IMR-90 (cell line): ENCODE measurements at regions not wholly inside any gene's neighbourhood (a gene's known extent, or its start where the extent isn't known, plus 50 kb on each side); places are given as distances from the start of the nearest gene placed in this dataset.

Experiments
- ATAC-seq: fragments of 200-7000 bp; cut with Tn5 transposase; 2 replicates; pipeline ENCODE4 v1.9.1; 2020; ENCODE audit warnings: low read depth, mild to moderate bottlenecking, moderate library complexity
- BruUV-seq: library from RNA; stranded (reverse); fragments of 400-500 nt; replicated peaks from 2 replicates; lab custom pipeline; 2021; lab: Mats Ljungman, UMichigan
- CTCF ChIA-PET: fragments of 300-600 bp; formaldehyde crosslinking; extraction: SDS; loops from one replicate; lab custom pipeline; 2021; ENCODE audit warnings: antibody characterized with exemption; lab: Yijun Ruan, JAX
- POLR2A ChIA-PET: fragments of 300-600 bp; sonication (Branson Sonifier 250); formaldehyde crosslinking; loops from one replicate; lab custom pipeline; 2022; ENCODE audit warnings: antibody characterized with exemption; ENCODE audit not compliant: unreplicated experiment; lab: Charles Lee
- DNase-seq: peaks from one replicate; pipeline ENCODE4 v3.0.0; 2013
- H2AFZ ChIP-seq: replicated peaks from 2 replicates; pipeline ENCODE3; 2013; ENCODE audit warnings: low read length, mild to moderate bottlenecking; ENCODE audit not compliant: poor library complexity
- H2AK5ac ChIP-seq: 2 replicates; pipeline ENCODE4 v1.6.1; 2013; ENCODE audit warnings: low read depth, low read length, inconsistent platforms
- H2AK9ac ChIP-seq: replicated peaks from 2 replicates; pipeline ENCODE3; 2013; ENCODE audit warnings: mild to moderate bottlenecking, low read depth, low read length, moderate library complexity; ENCODE audit not compliant: poor library complexity
- H2BK120ac ChIP-seq: 2 replicates; pipeline ENCODE4 v1.6.1; 2013; ENCODE audit warnings: low read depth, low read length, inconsistent platforms
- H2BK15ac ChIP-seq: 3 replicates; pipeline ENCODE4 v1.6.1; 2013; ENCODE audit warnings: low read depth, low read length, inconsistent platforms
- H2BK20ac ChIP-seq: 2 replicates; pipeline ENCODE4 v1.6.1; 2013; ENCODE audit warnings: low read depth, mild to moderate bottlenecking, inconsistent platforms, low read length, moderate library complexity
- H2BK5ac ChIP-seq: 2 replicates; pipeline ENCODE4 v1.6.1; 2013; ENCODE audit warnings: mild to moderate bottlenecking, low read depth, low read length, inconsistent platforms; ENCODE audit not compliant: poor library complexity, severe bottlenecking
- H3K14ac ChIP-seq: replicated peaks from 2 replicates; pipeline ENCODE4 v1.6.1; 2013; ENCODE audit warnings: low read depth, low read length, inconsistent platforms
- H3K18ac ChIP-seq: 2 replicates; pipeline ENCODE4 v1.6.1; 2013; ENCODE audit warnings: low read depth, low read length, control low read depth
- H3K23ac ChIP-seq: 2 replicates; pipeline ENCODE4 v1.6.1; 2013; ENCODE audit warnings: low read depth, low read length, inconsistent platforms
- H3K27ac ChIP-seq: 2 replicates; pipeline ENCODE4 v1.5.1; 2013; ENCODE audit warnings: mild to moderate bottlenecking, control low read depth, low read length; ENCODE audit not compliant: insufficient read depth
- H3K27me3 ChIP-seq: 2 replicates; pipeline ENCODE4 v1.6.1; 2013; ENCODE audit warnings: low read length; ENCODE audit not compliant: control insufficient read depth, insufficient read depth
- H3K36me3 ChIP-seq: 2 replicates; pipeline ENCODE4 v1.6.1; 2013; ENCODE audit warnings: low read length, mixed read lengths; ENCODE audit not compliant: control insufficient read depth, insufficient read depth
- H3K4ac ChIP-seq: 2 replicates; pipeline ENCODE4 v1.6.1; 2013; ENCODE audit warnings: low read depth, low read length, inconsistent platforms
- H3K4me1 ChIP-seq: 2 replicates; pipeline ENCODE4 v1.6.1; 2013; ENCODE audit warnings: low read length, mixed read lengths; ENCODE audit not compliant: control insufficient read depth, insufficient read depth
- H3K4me2 ChIP-seq: 2 replicates; pipeline ENCODE4 v1.6.1; 2013; ENCODE audit warnings: low read depth, mild to moderate bottlenecking, control low read depth, low read length, moderate library complexity
- H3K4me3 ChIP-seq: 2 replicates; pipeline ENCODE4 v1.5.1; 2013; ENCODE audit warnings: low read depth, mild to moderate bottlenecking, control low read depth, low read length, moderate library complexity; ENCODE audit not compliant: insufficient read depth
- H3K56ac ChIP-seq: 2 replicates; pipeline ENCODE4 v1.6.1; 2013; ENCODE audit warnings: low read length, inconsistent platforms; ENCODE audit not compliant: insufficient read depth; ENCODE audit errors: extremely low read depth
- H3K79me1 ChIP-seq, 2 experiments: 2 replicates each; pipeline ENCODE4 v1.6.1; 2013; ENCODE audit warnings: low read length in 2 of 2, inconsistent platforms in 1 of 2, low read depth in 1 of 2
- H3K9ac ChIP-seq: 2 replicates; pipeline ENCODE4 v1.6.1; 2013; ENCODE audit warnings: low read depth, low read length, control low read depth
- H3K9me1 ChIP-seq: 2 replicates; pipeline ENCODE4 v1.6.1; 2013; ENCODE audit warnings: low read length, inconsistent platforms; ENCODE audit not compliant: insufficient read depth
- H3K9me3 ChIP-seq: 2 replicates; pipeline ENCODE4 v1.6.1; 2013; ENCODE audit warnings: low read length; ENCODE audit not compliant: control insufficient read depth, insufficient read depth
- H4K20me1 ChIP-seq: 2 replicates; pipeline ENCODE4 v1.6.1; 2013; ENCODE audit warnings: low read length, inconsistent platforms; ENCODE audit not compliant: insufficient read depth
- H4K5ac ChIP-seq: 2 replicates; pipeline ENCODE4 v1.6.1; 2013; ENCODE audit warnings: mild to moderate bottlenecking, low read depth, low read length, control low read depth
- H4K8ac ChIP-seq, 2 experiments: 2 replicates each; pipeline ENCODE4 v1.6.1; 2013; ENCODE audit warnings: low read depth in 2 of 2, low read length in 2 of 2, control low read depth in 1 of 2, inconsistent platforms in 1 of 2
- H4K91ac ChIP-seq: 2 replicates; pipeline ENCODE4 v1.6.1; 2013; ENCODE audit warnings: low read depth, low read length, inconsistent platforms; ENCODE audit not compliant: insufficient read depth
- CEBPB ChIP-seq: IDR thresholded peaks from 2 replicates; pipeline ENCODE4 v1.6.1; 2012; ENCODE audit warnings: low read depth, low read length, improper control_type of control experiment
- CHD1 ChIP-seq: IDR thresholded peaks from 2 replicates; pipeline ENCODE4 v1.6.1; 2012; ENCODE audit warnings: low read depth, low read length, improper control_type of control experiment
- CTCF ChIP-seq: conservative IDR thresholded peaks from 2 replicates; pipeline ENCODE4 v1.5.1; 2012; ENCODE audit warnings: mild to moderate bottlenecking, low read depth, low read length, improper control_type of control experiment
- ELK1 ChIP-seq: fragments of 150-350 bp; IDR thresholded peaks from 2 replicates; pipeline ENCODE4 v1.6.1; 2016; ENCODE audit warnings: low read depth, mild to moderate bottlenecking, low read length, moderate library complexity, borderline replicate concordance
- MAZ ChIP-seq: IDR thresholded peaks from 2 replicates; pipeline ENCODE4 v1.6.1; 2012; ENCODE audit warnings: low read depth, mild to moderate bottlenecking, low read length, improper control_type of control experiment, moderate library complexity, borderline replicate concordance
- MXI1 ChIP-seq: IDR thresholded peaks from 2 replicates; pipeline ENCODE4 v1.6.1; 2012; ENCODE audit warnings: low read depth, mild to moderate bottlenecking, low read length, moderate library complexity, borderline replicate concordance
- NFE2L2 ChIP-seq: fragments of 150-350 bp; IDR thresholded peaks from 2 replicates; pipeline ENCODE4 v1.6.1; 2016; ENCODE audit warnings: low read depth, mild to moderate bottlenecking, low read length
- POLR2A ChIP-seq: IDR thresholded peaks from 2 replicates; pipeline ENCODE4 v1.6.1; 2012; ENCODE audit warnings: mild to moderate bottlenecking, low read depth, low read length
- RAD21 ChIP-seq: IDR thresholded peaks from 2 replicates; pipeline ENCODE4 v1.6.1; 2012; ENCODE audit warnings: low read length, improper control_type of control experiment
- RCOR1 ChIP-seq: IDR thresholded peaks from 2 replicates; pipeline ENCODE4 v1.6.1; 2012; ENCODE audit warnings: mild to moderate bottlenecking, low read length, improper control_type of control experiment; ENCODE audit not compliant: insufficient replicate concordance
- RFX5 ChIP-seq: IDR thresholded peaks from 2 replicates; pipeline ENCODE4 v1.8.0; 2012; ENCODE audit warnings: low read depth, mild to moderate bottlenecking, low read length, moderate library complexity
- USF2 ChIP-seq: fragments of 150-350 bp; IDR thresholded peaks from 2 replicates; pipeline ENCODE4 v1.6.1; 2017; ENCODE audit warnings: mild to moderate bottlenecking, antibody characterized with exemption, low read length, low read depth
- WGBS, 2 experiments: methylation state at CpG; one replicate each; pipeline versions ENCODE4 v1.1.5 to v1.1.7; 2013; ENCODE audit warnings: missing lambda C conversion rate in 2 of 2; ENCODE audit not compliant: insufficient read length in 1 of 2; ENCODE audit errors: extremely low coverage in 2 of 2; 5-methylcytosine and 5-hydroxymethylcytosine counted together
- dilution Hi-C: fragments of 300-500 bp; cut with HindIII; formaldehyde crosslinking; loops from one replicate; pipeline ENCODE4 v1.14.3; 2018; ENCODE audit warnings: low sequenced_read_pairs; ENCODE audit not compliant: unreplicated experiment
- in situ Hi-C: fragments of 300-500 bp; cut with MboI; formaldehyde crosslinking; loops from 3 replicates; pipeline ENCODE4 v1.14.3; 2019; ENCODE audit warnings: low sequenced_read_pairs, inconsistent platforms, mixed read lengths
- intact Hi-C: fragments of 100-400 bp; cut with micrococcal nuclease; formaldehyde crosslinking; loops from 2 replicates; pipeline ENCODE4 v1.10.0; 2022

- no peaks in the 10 kb centered on the region for H3K9me1 ChIP-seq
- H3K18ac ChIP-seq = no peak overlapping the region
- no peaks in the 10 kb centered on the region for H4K20me1 ChIP-seq
- no peak overlapping the region for H3K4me3 ChIP-seq
- ChIA-PET POLR2A (no interaction called here), CTCF (no interaction called here)
- H3K9ac ChIP-seq = no peak overlapping the region
- no peak overlapping the region for H2BK5ac ChIP-seq
- H2AK5ac ChIP-seq = no peak overlapping the region
- H2BK15ac ChIP-seq = no peak overlapping the region
- no peaks in the 10 kb centered on the region for H3K9me3 ChIP-seq
- H3K27me3 ChIP-seq = peaks cover 9% of the 10 kb centered on the region
- no peak overlapping the region for H4K91ac ChIP-seq
- H3K27ac ChIP-seq = no peak overlapping the region
- WGBS, 2 experiments = no CpG with 5 or more reads among the region's 3 CpGs
- H3K4ac ChIP-seq = no peak overlapping the region
- no peak overlapping the region for H2AK9ac ChIP-seq
- no peaks in the 10 kb centered on the region for H3K4me1 ChIP-seq
- ATAC-seq (no peak), DNase-seq (no peak)
- no peak overlapping the region for H4K5ac ChIP-seq
- no peak overlapping the region for H3K23ac ChIP-seq
- H3K4me2 ChIP-seq = no peak overlapping the region
- no peak overlapping the region for H2AFZ ChIP-seq
- no peak for TF ChIP-seq CEBPB
- no peak for TF ChIP-seq CTCF
- no peak for TF ChIP-seq MXI1
- no peak for TF ChIP-seq CHD1
- no peak for TF ChIP-seq RFX5
- TF ChIP-seq RCOR1 = no peak
- no peak for TF ChIP-seq POLR2A
- no peak for TF ChIP-seq MAZ
- no peak for TF ChIP-seq USF2
- no peak for TF ChIP-seq NFE2L2
- TF ChIP-seq ELK1 = no peak
- no peak for TF ChIP-seq RAD21
- H2BK120ac ChIP-seq = no peak overlapping the region
- H3K79me1 ChIP-seq = no peaks in the 10 kb centered on the region
- dilution Hi-C loops (no loop called here), intact Hi-C loops (no loop called here), in situ Hi-C loops (no loop called here)
- no peaks in the 10 kb centered on the region for H3K36me3 ChIP-seq
- no peak overlapping the region for H3K56ac ChIP-seq
- BruUV-seq = no TSS peak
- no peak overlapping the region for H3K14ac ChIP-seq
- no peak overlapping the region for H4K8ac ChIP-seq
- H2BK20ac ChIP-seq = no peak overlapping the region
Observed at GRCh38 chr3:23116081-23116837, 86.9 kb upstream of the UBE2E2 start.
